Activated naive CD4-positive, alpha-beta T cell treated with anti-CD3 and anti-CD28 coated beads, Interleukin-2, amount 50 U/mL, for 16 hours (primary cell): ENCODE measurements at regions not wholly inside any gene's neighbourhood (a gene's known extent, or its start where the extent isn't known, plus 50 kb on each side); places are given as distances from the start of the nearest gene placed in this dataset.

ENCODE experiments used
- DNase-seq: peaks from one replicate; pipeline ENCODE4 v3.0.0-alpha.2; 2020

DNA sequence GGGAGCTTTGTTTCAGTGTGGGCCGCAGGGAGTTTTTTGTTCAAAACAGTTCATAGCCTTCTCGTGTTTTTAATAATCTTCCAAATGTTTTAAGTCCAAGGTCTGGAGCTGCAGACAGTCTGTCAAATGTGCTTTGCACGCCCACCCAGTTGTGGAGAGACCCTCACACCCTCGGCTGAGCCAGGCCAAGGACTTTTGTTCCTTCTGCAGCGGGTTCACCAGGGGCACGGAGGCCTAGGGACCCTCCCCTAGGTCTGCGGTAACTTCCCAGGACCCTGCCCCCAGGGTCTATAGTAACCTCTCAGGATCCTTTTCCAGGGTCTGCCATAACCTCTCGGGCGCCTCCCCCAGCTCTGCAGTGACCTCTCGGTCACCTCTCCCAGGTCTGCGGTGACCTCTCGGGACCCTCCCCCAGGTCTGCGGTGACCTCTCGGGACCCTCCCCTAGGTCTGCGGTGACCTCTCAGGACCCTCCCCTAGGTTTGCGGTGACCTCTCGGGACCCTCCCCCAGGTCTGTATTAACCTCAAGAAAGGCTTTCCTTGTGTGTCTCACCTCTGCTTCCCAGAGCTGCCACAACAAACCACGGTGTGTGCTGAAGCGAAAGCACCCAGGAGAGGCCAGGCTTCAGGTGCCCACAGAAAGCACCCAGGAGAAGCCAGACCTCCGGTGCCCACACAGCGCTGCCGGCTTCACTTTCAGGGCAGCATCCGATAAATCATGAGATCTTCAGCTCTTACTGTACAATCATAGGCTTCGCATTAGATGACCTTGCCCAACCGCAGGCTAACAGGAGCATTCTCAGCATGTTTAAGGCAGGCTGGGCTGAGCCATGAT lies 301.9 kb upstream of the SALL3 start:
- no peak for DNase-seq

- no peak for DNase-seq
Observed at GRCh38 chr18:78678318-78678695, 301.3 kb upstream of the SALL3 start.

DNA sequence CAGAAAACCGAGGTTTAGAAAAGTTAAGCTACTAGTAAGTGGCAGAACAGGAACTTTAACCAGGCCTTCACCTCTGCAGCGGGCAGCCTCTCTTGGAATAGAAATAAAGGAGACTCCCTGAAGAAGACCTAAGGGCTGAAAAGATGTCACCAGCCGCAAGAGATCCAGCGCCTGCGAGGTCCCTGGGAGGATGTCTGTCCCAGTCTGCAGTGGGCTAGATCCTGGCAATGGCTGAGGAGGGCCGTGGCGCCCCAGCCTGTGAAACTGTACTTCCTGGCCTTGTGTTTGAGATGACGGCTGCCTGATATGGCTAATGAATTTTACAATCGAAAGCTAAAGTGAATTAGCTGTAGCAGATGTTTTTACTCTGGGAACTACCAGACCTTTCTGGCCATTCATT lies 300.6 kb upstream of the SALL3 start:
- no peak for DNase-seq

- DNase-seq, result no peak
Observed at GRCh38 chr18:78679613-78680260, 299.9 kb upstream of the SALL3 start.

GRCh38 chr18:78681396-78681795 lies 298.2 kb upstream of the SALL3 start:
- no peak for DNase-seq

GRCh38 chr18:78681934-78682333 lies 297.7 kb upstream of the SALL3 start:
- DNase-seq, result no peak

GRCh38 chr18:78682716-78683115 lies 296.9 kb upstream of the SALL3 start:
- DNase-seq, result no peak

GRCh38 chr18:78683191-78684010 lies 296.2 kb upstream of the SALL3 start:
- no peak for DNase-seq

DNA sequence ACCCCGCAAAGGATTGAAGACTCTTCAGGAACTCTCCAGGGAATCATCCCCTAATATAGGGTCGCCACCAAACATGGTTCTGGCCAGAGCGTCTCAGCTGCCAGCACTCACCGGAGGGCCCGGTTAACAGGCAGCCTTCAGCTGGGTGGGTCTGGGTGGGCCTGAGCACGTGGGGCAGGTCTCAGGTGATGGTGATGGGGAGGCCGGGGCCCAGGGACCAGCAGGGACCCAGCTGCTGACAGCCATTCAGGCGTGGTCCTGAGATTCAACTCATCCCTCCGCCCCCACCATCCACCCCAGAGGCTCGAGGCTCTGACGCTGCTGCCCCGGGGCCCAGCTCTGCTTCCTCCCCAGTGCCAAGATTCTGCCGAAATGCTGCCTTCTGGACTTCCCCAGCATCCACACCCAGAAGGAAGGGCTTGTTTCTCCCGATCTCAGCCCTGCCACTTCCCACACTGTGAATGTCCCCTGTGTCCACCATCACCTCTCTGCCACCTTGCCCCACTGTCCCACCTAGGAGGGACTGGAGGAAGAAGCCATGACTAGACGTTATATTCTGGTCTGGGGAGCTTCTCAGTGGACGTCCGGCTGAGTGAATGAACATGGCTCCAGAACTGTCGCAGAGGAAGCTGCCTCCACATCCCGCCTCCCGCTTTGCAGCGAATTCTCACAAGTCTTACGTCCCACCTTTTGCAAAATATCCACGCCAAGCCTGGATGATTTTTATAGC lies 294.2 kb upstream of the SALL3 start:
- no peak for DNase-seq

GRCh38 chr18:78685980-78686530 lies 293.6 kb upstream of the SALL3 start:
- DNase-seq, result no peak

DNA sequence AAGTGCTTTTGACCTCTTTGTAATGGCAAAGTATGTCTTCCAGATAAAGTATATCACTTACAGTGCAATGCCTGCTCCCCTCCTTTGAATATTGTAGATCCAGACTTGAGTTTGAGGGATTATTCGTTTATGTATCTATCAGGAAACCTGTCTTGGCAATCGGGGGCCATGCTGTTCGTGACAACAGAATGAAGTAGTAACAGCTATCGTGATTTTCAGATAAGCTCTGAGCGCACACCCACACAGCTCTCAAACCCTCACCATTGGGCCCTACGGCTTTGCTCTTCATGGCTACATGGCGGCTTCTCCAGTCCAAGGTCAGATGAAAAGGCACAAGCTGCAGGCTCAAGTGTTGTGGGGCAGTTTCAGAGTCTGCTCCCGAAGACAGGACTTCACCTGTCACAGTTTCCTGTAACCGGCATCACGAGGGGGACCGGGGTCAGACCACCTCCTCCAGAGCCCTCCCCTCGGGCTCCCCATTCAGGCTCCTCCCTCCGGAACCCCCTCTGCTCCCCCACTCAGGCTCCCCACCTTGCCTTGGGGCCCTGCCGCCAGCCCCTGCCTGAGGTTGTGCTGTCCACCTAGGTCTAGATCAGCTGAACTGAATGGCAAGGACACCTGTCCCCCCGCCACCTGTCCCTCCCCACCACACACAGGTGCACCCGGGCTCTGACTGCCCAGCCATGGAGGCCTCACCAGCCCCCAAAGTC lies 292.5 kb upstream of the SALL3 start:
- no peak for DNase-seq

DNA sequence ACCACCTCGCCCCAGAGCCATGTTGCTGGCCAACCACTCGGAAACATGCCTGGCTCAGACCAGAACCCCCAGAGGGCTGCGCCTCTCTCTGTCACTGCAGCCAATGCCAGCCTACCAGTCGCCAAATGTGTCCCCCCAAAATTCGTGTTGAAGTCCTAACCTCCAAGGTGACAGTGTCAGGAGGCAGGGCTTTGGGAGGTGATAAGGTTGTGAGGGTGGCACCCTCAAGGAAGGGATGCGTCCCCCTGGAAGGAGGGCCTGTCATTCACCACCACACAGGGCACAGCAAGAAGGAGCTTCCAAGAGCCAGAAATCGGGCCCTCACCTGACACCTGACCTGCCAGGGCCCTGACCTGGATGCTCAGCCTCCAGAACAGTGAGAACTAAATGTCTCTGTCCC lies 291.9 kb upstream of the SALL3 start:
- no peak for DNase-seq

DNA sequence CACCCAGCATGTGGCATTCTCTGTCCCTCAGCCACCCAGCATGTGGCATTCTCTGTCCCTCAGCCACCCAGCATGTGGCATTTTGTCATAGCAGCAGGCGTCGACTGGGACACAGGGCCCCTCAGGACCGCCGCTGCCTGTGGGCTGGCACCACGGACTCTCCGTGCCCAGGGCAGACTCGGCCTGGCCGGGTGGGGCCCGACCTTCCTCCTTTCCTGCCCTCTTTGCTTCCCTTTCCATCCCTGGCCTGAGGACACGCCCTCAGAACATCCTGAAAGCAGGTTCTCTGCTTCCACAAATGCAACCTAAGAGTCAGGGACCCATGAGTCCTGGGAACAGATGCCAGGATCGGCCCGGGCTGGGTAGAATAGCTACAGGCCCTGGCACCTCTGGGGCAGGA lies 291.4 kb upstream of the SALL3 start:
- no peak for DNase-seq

- DNase-seq, result no peak
Observed at GRCh38 chr18:78688916-78689315, 290.7 kb upstream of the SALL3 start.

GRCh38 chr18:78689606-78690005 lies 290.0 kb upstream of the SALL3 start:
- no peak for DNase-seq

DNA sequence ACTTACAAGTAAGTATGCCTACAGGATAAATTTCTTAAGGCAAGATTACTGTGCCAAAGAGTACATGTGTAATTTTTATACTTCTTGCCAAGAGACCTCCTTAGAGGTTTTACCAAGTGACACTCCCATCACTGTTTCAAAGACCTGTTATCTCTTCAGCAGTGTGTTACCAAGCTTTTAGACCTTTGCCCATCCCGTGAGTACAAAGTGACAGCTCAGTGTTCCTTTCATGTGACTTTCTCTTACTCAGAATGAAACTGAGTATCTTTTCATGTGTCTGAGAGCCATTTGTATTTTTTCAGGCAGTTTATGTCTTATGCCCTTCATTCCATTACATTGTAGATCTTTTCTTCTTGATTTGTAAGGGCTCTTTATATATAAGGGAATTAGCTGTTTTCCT lies 287.5 kb upstream of the SALL3 start:
- DNase-seq, result no peak

GRCh38 chr18:78693429-78693828 lies 286.2 kb upstream of the SALL3 start:
- no peak for DNase-seq

DNA sequence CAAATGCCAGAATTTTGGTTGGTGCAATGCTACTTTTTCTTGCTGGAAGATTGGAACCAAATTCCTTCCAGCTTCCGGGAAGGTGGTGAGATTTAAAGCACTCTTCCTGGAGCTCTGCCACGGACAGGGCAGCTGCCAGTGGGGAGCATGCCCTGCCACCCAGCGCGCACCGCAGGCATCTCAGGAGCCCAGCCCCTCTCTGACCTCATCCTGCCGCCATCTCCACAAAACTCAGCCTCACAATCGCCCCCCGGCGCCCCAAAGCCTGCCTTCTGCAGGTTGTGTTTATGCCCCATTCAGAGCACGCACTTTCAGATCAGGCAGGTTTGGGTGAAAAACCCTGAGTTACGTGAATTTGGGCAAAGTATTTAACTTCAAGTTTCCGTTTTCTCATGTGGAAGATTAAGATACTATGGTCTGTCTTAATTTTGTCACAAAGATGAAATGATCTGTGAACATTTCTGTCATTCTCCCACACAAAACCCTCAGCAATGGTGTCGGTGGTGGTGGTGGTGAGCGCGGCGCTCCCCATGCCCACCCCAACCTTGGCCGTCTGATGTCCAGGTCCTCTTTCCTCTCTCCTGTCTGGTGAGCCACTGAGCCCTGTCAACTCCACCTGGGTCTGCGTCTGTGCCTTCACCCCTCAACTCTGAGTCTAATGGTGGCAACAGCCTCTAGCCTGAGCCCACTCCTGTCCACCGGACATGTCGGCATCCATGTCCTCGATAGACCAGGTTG lies 282.8 kb upstream of the SALL3 start:
- no peak for DNase-seq

GRCh38 chr18:78697446-78697845 lies 282.2 kb upstream of the SALL3 start:
- DNase-seq, result no peak

DNA sequence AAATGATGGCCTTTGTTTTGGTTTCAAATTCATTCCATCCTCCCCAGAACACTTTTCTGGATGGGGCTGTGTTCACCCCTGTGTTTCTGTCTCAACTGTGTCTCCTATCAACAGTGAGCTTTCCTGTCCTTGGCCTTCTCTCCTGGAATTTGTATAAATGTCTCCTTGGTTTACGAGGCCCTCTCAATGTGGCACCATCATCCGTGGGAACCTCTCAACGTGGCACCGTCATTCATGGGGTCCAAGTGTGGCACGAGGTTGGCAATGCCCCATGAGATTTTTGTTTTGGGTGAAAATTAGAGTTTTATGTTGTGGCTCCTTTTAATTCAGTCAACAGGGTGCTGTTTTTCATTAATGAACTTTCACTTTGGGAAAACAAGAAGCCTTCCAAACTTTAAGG lies 280.7 kb upstream of the SALL3 start:
- DNase-seq, result no peak

- no peak for DNase-seq
Observed at GRCh38 chr18:78699499-78699898, 280.1 kb upstream of the SALL3 start.
